ENCODE measurements at regions not wholly inside any gene's neighbourhood (a gene's known extent, or its start where the extent isn't known, plus 50 kb on each side); places are given as distances from the start of the nearest gene placed in this dataset.

DNA sequence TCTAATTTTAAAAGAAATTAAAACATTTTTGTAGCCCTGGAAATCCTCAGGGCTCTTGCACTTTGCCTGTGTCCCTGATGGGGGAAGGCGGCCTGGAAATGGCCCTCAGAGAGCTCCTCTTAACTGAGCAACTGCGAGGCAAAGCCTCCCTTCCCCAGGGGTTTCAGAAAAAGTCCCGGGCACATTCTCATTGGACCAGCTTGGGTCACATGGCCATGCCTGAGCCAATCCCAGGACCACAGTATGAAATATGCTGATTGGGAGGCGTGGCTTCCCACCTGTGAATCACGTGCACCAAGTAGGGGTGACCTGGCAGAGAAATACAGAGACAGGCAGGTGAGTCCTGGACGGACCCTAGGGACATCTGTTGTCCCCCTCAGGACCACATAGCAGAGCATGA lies 90.4 kb upstream of the SFSWAP start:
- no peak for TF ChIP-seq POLR2A (IDR thresholded peaks at IDR 0.05)
- TF ChIP-seq, protein P1, sequence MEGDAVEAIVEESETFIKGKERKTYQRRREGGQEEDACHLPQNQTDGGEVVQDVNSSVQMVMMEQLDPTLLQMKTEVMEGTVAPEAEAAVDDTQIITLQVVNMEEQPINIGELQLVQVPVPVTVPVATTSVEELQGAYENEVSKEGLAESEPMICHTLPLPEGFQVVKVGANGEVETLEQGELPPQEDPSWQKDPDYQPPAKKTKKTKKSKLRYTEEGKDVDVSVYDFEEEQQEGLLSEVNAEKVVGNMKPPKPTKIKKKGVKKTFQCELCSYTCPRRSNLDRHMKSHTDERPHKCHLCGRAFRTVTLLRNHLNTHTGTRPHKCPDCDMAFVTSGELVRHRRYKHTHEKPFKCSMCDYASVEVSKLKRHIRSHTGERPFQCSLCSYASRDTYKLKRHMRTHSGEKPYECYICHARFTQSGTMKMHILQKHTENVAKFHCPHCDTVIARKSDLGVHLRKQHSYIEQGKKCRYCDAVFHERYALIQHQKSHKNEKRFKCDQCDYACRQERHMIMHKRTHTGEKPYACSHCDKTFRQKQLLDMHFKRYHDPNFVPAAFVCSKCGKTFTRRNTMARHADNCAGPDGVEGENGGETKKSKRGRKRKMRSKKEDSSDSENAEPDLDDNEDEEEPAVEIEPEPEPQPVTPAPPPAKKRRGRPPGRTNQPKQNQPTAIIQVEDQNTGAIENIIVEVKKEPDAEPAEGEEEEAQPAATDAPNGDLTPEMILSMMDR (IDR thresholded peaks at IDR 0.05) = no peak
